H9 (cell line): ENCODE measurements at regions not wholly inside any gene's neighbourhood (a gene's known extent, or its start where the extent isn't known, plus 50 kb on each side); places are given as distances from the start of the nearest gene placed in this dataset.
"Not testable (repeated sequence)": the region's sequence is repeated elsewhere in the genome, so short reads cannot be mapped to it uniquely, and the experiment has no call there.

ENCODE experiments used
- DNase-seq: peaks from one replicate; pipeline ENCODE4 v3.0.0-alpha.2; 2017
- H2AFZ ChIP-seq: one replicate; pipeline ENCODE4 v1.6.1; 2013; ENCODE audit warnings: mild to moderate bottlenecking, low read length, control low read depth, moderate library complexity
- H2AK5ac ChIP-seq: 2 replicates; pipeline ENCODE4 v1.6.1; 2013; ENCODE audit warnings: low read length, control low read depth, mixed read lengths; ENCODE audit not compliant: insufficient read length
- H2BK120ac ChIP-seq: one replicate; pipeline ENCODE4 v1.6.1; 2013; ENCODE audit warnings: low read depth, mild to moderate bottlenecking, low read length, control low read depth, inconsistent platforms; ENCODE audit not compliant: poor library complexity, severe bottlenecking
- H2BK12ac ChIP-seq: 2 replicates; pipeline ENCODE4 v1.6.1; 2013; ENCODE audit warnings: low read length, control low read depth, mixed read lengths, low read depth; ENCODE audit not compliant: insufficient read length
- H2BK15ac ChIP-seq: 2 replicates; pipeline ENCODE4 v1.6.1; 2013; ENCODE audit warnings: low read depth, low read length, control low read depth
- H2BK20ac ChIP-seq: one replicate; pipeline ENCODE4 v1.6.1; 2013; ENCODE audit warnings: low read depth, mild to moderate bottlenecking, low read length, control low read depth, inconsistent platforms; ENCODE audit not compliant: poor library complexity, severe bottlenecking
- H2BK5ac ChIP-seq: 2 replicates; pipeline ENCODE4 v1.6.1; 2013; ENCODE audit warnings: low read length, control low read depth, mixed read lengths; ENCODE audit not compliant: insufficient read length
- H3K14ac ChIP-seq: 2 replicates; pipeline ENCODE4 v1.6.1; 2013; ENCODE audit warnings: low read length, control low read depth; ENCODE audit not compliant: insufficient read depth
- H3K18ac ChIP-seq: 2 replicates; pipeline ENCODE4 v1.6.1; 2013; ENCODE audit warnings: low read depth, mild to moderate bottlenecking, mixed read lengths, low read length, control low read depth; ENCODE audit not compliant: insufficient read length
- H3K23ac ChIP-seq: 2 replicates; pipeline ENCODE4 v1.6.1; 2013; ENCODE audit warnings: low read length, control low read depth, mixed read lengths, low read depth; ENCODE audit not compliant: insufficient read length
- H3K23me2 ChIP-seq: 2 replicates; pipeline ENCODE4 v1.6.1; 2013; ENCODE audit warnings: low read depth, mild to moderate bottlenecking, mixed read lengths, low read length, control low read depth; ENCODE audit not compliant: insufficient read length, poor library complexity, severe bottlenecking
- H3K27ac ChIP-seq: 2 replicates; pipeline ENCODE4 v1.5.1; 2013; ENCODE audit warnings: low read length, control low read depth, mixed read lengths, low read depth; ENCODE audit not compliant: insufficient read length
- H3K27me3 ChIP-seq: 2 replicates; pipeline ENCODE4 v1.6.1; 2013; ENCODE audit warnings: low read length, control low read depth, inconsistent platforms; ENCODE audit not compliant: insufficient read depth
- H3K4ac ChIP-seq: 2 replicates; pipeline ENCODE4 v1.6.1; 2013; ENCODE audit warnings: low read depth, mild to moderate bottlenecking, control low read depth, inconsistent platforms, low read length, moderate library complexity
- H3K4me1 ChIP-seq: 2 replicates; pipeline ENCODE4 v1.6.1; 2013; ENCODE audit warnings: low read length, control low read depth, inconsistent platforms; ENCODE audit not compliant: insufficient read depth
- H3K4me2 ChIP-seq: 2 replicates; pipeline ENCODE4 v1.6.1; 2013; ENCODE audit warnings: low read length, control low read depth, mixed read lengths; ENCODE audit not compliant: insufficient read length, insufficient read depth
- H3K56ac ChIP-seq: 2 replicates; pipeline ENCODE4 v1.6.1; 2013; ENCODE audit warnings: low read depth, mild to moderate bottlenecking, mixed read lengths, low read length, control low read depth; ENCODE audit not compliant: insufficient read length
- H3K79me1 ChIP-seq: 2 replicates; pipeline ENCODE4 v1.6.1; 2013; ENCODE audit warnings: low read depth, mild to moderate bottlenecking, moderate library complexity, low read length, control low read depth, inconsistent platforms; ENCODE audit not compliant: insufficient read depth, poor library complexity, severe bottlenecking
- H3K79me2 ChIP-seq: 2 replicates; pipeline ENCODE4 v1.6.1; 2013; ENCODE audit warnings: low read length, control low read depth, inconsistent platforms; ENCODE audit not compliant: insufficient read depth
- H3K9ac ChIP-seq: 2 replicates; pipeline ENCODE4 v1.6.1; 2013; ENCODE audit warnings: low read length, control low read depth, mixed read lengths; ENCODE audit not compliant: insufficient read length; ENCODE audit errors: extremely low read depth
- H3K9me3 ChIP-seq: one replicate; pipeline ENCODE4 v1.6.1; 2013; ENCODE audit warnings: low read depth, low read length, inconsistent platforms; ENCODE audit not compliant: control insufficient read depth
- H3T11ph ChIP-seq: one replicate; pipeline ENCODE4 v1.6.1; 2013; ENCODE audit warnings: mild to moderate bottlenecking, low read length, control low read depth, inconsistent platforms
- H4K20me1 ChIP-seq: one replicate; pipeline ENCODE4 v1.6.1; 2013; ENCODE audit not compliant: control insufficient read depth, insufficient read length, insufficient read depth
- H4K5ac ChIP-seq: 2 replicates; pipeline ENCODE4 v1.6.1; 2013; ENCODE audit warnings: low read depth, mild to moderate bottlenecking, mixed read lengths, low read length, control low read depth; ENCODE audit not compliant: insufficient read length
- H4K8ac ChIP-seq: replicated peaks from 2 replicates; pipeline ENCODE4 v1.6.1; 2013; ENCODE audit warnings: low read length, control low read depth, mixed read lengths, low read depth; ENCODE audit not compliant: insufficient read length
- H4K91ac ChIP-seq: 2 replicates; pipeline ENCODE4 v1.6.1; 2013; ENCODE audit warnings: low read depth, mild to moderate bottlenecking, moderate library complexity, mixed read lengths, low read length, control low read depth; ENCODE audit not compliant: insufficient read length
- H3K27ac Mint-ChIP-seq, 3 experiments: 2 replicates in 2 of 3; 3 replicates in 1 of 3; pipeline ENCODE4 v1.8.0; 2020 to 2021; ENCODE audit warnings: mixed read lengths in 3 of 3, mild to moderate bottlenecking in 1 of 3, moderate library complexity in 1 of 3
- H3K27me3 Mint-ChIP-seq: 2 replicates; pipeline ENCODE4 v1.8.0; 2021; ENCODE audit warnings: low read depth, mild to moderate bottlenecking, moderate library complexity, mixed read lengths
- H3K36me3 Mint-ChIP-seq, 3 experiments: 2 replicates in 2 of 3; 3 replicates in 1 of 3; pipeline ENCODE4 v1.8.0; 2020 to 2021; ENCODE audit warnings: low read depth in 3 of 3, mixed read lengths in 3 of 3; ENCODE audit not compliant: insufficient read depth in 1 of 3
- H3K4me1 Mint-ChIP-seq, 2 experiments: 2 replicates each; pipeline ENCODE4 v1.8.0; 2020; ENCODE audit warnings: mixed read lengths in 2 of 2
- H3K4me3 Mint-ChIP-seq, 2 experiments: 2 replicates in 1 of 2; 3 replicates in 1 of 2; pipeline ENCODE4 v1.8.0; 2020 to 2021; ENCODE audit warnings: mild to moderate bottlenecking in 2 of 2, mixed read lengths in 2 of 2, moderate library complexity in 1 of 2
- H3K9me3 Mint-ChIP-seq, 2 experiments: 2 replicates in 1 of 2; 3 replicates in 1 of 2; pipeline ENCODE4 v1.8.0; 2020; ENCODE audit warnings: mild to moderate bottlenecking in 2 of 2, mixed read lengths in 2 of 2, moderate library complexity in 1 of 2
- CTCF ChIP-seq: fragments of 200-600 bp; sonication (generic); conservative IDR thresholded peaks from 3 replicates; pipeline ENCODE4 v1.8.0; 2021; ENCODE audit warnings: antibody characterized with exemption, mild to moderate bottlenecking
- WGBS: extraction: QIAGEN DNeasy Blood & Tissue Kit; methylation state at CpG from one replicate; pipeline ENCODE4 v1.1.7; 2013; ENCODE audit warnings: missing lambda C conversion rate, low lambda C conversion rate, mixed read lengths; ENCODE audit not compliant: insufficient read length; ENCODE audit errors: extremely low coverage; 5-methylcytosine and 5-hydroxymethylcytosine counted together

- WGBS, result no CpG with 5 or more reads among the region's 3 CpGs
- H3K9me3 Mint-ChIP-seq, result peaks cover 3 to 4% of the 10 kb centered on the region in 2 experiments; a peak in 3 of 5 replicates
- H3K4me1 Mint-ChIP-seq, result peaks cover 6 to 23% of the 10 kb centered on the region in 2 experiments
- no peak overlapping the region for H3K4me2 ChIP-seq
- H3T11ph ChIP-seq, result no peak overlapping the region
- no peaks in the 10 kb centered on the region for H3K23me2 ChIP-seq
- H2BK120ac ChIP-seq, result no peak overlapping the region
- TF ChIP-seq CTCF, result no peak
- no peak overlapping the region for H2BK15ac ChIP-seq
- H3K4me3 Mint-ChIP-seq, result no peak overlapping the region
- no peak overlapping the region for H2BK20ac ChIP-seq
- no peak overlapping the region for H2BK5ac ChIP-seq
- H2AK5ac ChIP-seq, result no peak overlapping the region
- H3K4ac ChIP-seq, result no peak overlapping the region
- no peaks in the 10 kb centered on the region for H3K79me2 ChIP-seq
- no peak overlapping the region for H3K9ac ChIP-seq
- no peak overlapping the region for H4K91ac ChIP-seq
- no peak overlapping the region for H3K23ac ChIP-seq
- no peak overlapping the region for H3K27ac ChIP-seq
- H3K14ac ChIP-seq, result no peak overlapping the region
- peaks cover 2 to 13% (median 8%) of the 10 kb centered on the region in 3 experiments for H3K36me3 Mint-ChIP-seq
- no peak overlapping the region for H4K5ac ChIP-seq
- no peak overlapping the region for H3K18ac ChIP-seq
- H3K27me3 Mint-ChIP-seq, result no peaks in the 10 kb centered on the region
- H4K20me1 ChIP-seq, result no peaks in the 10 kb centered on the region
- H2BK12ac ChIP-seq, result no peak overlapping the region
- no peaks in the 10 kb centered on the region for H3K27me3 ChIP-seq
- no peaks in the 10 kb centered on the region for H3K9me3 ChIP-seq
- no peaks in the 10 kb centered on the region for H3K79me1 ChIP-seq
- no peak overlapping the region for H2AFZ ChIP-seq
- H3K27ac Mint-ChIP-seq, result no peak overlapping the region
- no peak for DNase-seq
- H4K8ac ChIP-seq, result no peak overlapping the region
- H3K4me1 ChIP-seq, result no peaks in the 10 kb centered on the region; the same call in 1 of the 2 replicates
- H3K56ac ChIP-seq, result no peak overlapping the region
These were observed 227.8 kb upstream of the GBE1 start for GRCh38 chr3:81989274-81989673.

DNA sequence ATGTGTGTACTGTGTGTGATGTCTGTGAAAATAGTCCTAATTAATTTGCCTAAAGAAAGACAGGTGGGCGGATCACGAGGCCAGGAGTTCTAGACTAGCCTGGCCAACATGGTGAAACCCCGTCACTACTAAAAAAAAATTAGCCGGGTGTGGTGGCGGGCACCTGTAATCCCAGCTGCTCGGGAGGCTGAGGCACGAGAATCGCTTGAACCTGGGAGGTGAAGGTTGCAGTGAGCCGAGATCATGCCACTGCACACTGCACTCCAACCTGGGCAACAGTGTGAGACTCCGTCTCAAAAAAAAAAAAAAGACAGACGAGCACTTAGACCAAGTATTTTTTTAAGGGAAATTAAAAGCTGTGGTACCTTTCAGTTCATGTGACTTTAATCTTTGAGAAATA, 226.0 kb upstream of the GBE1 start:
- H3K27me3 Mint-ChIP-seq, H3K4me1 ChIP-seq, H2BK12ac ChIP-seq, H4K20me1 ChIP-seq, H3K56ac ChIP-seq, H2BK5ac ChIP-seq, H3K18ac ChIP-seq, H3K9me3 ChIP-seq, H3K27me3 ChIP-seq, H3K27ac Mint-ChIP-seq, H3T11ph ChIP-seq, H3K23ac ChIP-seq, H3K4me2 ChIP-seq, H3K79me2 ChIP-seq, H4K5ac ChIP-seq, H3K4me3 Mint-ChIP-seq, H2BK15ac ChIP-seq, H3K14ac ChIP-seq, H3K4ac ChIP-seq, H2BK120ac ChIP-seq, H4K8ac ChIP-seq, H4K91ac ChIP-seq, H2BK20ac ChIP-seq, H3K9ac ChIP-seq, H2AK5ac ChIP-seq, H3K23me2 ChIP-seq, DNase-seq, H2AFZ ChIP-seq, H3K27ac ChIP-seq, H3K79me1 ChIP-seq, H3K9me3 Mint-ChIP-seq: not testable (repeated sequence)
- WGBS, result no CpG with 5 or more reads among the region's 11 CpGs
- Mint-ChIP-seq H3K36me3 (peaks cover 2 to 13% (median 8%) of the 10 kb centered on the region in 3 experiments), H3K4me1 (peaks cover 6 to 23% of the 10 kb centered on the region in 2 experiments)
